MV-4-11 (cell line): ENCODE measurements at regions not wholly inside any gene's neighbourhood (a gene's known extent, or its start where the extent isn't known, plus 50 kb on each side); places are given as distances from the start of the nearest gene placed in this dataset.

Experiments
- DNase-seq: peaks from one replicate; lab custom pipeline; 2025; lab: John Stamatoyannopoulos, UW

- no peak for DNase-seq
Measured at GRCh38 chr4:60020389-60020788, 1179.7 kb upstream of the ADGRL3 start.

DNA sequence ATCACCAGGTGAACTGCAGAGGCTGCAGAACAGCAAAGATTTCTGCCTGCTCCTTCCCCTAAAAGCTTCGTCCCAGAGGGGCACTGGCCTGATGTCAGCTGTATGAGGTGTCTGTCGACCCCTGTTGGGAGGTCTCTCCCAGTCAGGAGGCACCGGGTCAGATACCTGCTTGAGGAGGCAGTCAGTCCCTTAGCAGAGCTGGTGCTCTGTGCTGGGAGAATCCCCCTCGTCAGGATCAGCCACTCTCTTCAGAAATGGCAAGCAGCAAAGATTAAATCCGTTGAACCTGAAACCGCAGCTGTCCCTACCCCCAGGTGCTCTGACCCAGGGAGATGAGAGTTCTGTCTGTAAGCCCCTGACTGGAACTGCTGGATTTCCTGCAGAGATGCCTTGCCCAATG, 1166.3 kb upstream of the ADGRL3 start:
- DNase-seq = no peak

- DNase-seq = no peak
Measured at GRCh38 chr4:60034361-60034760, 1165.8 kb upstream of the ADGRL3 start.

DNA sequence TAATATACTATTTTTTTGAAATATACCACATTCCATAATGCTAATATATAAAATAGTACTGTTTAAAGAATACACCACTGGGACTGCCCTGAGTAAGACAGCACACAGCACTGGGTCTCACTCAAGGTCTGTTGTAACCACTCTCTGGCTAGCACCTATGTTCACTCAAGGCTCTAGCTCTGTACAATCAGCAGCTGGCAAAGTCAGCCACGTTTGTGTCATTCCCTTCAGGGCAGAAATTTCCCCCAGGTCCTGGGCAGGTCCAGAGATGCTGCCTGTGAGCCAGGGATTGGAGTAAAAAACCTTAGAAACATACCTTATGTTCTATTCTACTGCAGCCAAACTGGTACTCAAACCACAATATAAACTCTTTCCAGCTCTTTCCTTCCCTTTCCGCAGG, 1160.2 kb upstream of the ADGRL3 start:
- DNase-seq = no peak

- no peak for DNase-seq
Measured at GRCh38 chr4:60042231-60042652, 1157.9 kb upstream of the ADGRL3 start.

DNA sequence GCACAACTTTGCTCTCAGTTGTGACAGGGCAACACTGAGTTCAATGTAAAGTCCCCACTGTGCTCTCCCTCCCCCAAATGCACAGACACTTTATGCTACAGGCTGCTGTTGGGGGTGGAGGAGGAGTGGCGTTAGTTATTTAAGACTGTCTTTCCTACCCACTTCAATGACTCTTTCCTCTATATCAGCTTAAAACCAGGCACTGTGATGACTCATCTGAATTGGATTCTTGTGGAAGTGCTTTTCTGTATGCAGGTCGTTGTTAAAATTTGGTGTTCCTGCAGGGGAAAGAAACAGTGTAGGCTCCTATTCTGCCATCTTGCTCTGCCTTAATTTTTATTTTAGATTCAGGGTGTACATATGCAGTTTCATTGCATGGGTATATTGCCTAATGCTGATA, 1157.2 kb upstream of the ADGRL3 start:
- DNase-seq = no peak

- no peak for DNase-seq
Measured at GRCh38 chr4:60078984-60079383, 1121.1 kb upstream of the ADGRL3 start.

- no peak for DNase-seq
Measured at GRCh38 chr4:60081839-60082238, 1118.3 kb upstream of the ADGRL3 start.

DNA sequence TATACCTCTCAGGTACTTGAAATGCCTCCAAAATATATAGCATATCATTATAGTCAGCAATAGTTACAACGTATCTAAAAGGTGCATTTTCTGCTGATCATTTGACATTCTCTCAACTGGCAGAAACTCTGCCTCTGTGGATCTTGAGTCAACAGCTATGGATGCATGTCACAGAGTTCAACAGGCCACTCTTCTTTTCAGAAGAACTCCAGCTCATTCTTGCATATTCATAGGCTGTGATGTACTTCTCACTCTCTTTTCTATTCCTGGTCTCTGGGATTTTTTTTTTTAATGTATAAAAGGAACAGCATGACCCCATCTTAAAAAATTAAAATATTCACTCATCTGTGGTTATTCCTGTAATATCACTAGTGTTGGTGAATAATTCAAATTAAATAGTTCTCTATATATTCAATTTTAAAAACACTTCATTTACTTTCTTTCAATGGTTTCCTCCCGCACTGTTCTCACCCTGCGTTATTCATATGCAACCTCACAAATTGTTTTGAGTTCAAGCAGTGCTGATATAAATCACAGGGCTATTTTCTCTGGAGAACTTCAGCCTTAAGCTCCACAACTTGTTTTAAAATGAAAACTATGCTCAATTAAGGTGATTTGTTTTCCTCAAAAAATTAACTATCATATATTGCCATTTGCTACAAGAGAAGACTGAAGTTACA, 1111.2 kb upstream of the ADGRL3 start:
- no peak for DNase-seq

- DNase-seq = no peak
Measured at GRCh38 chr4:60089546-60090273, 1110.4 kb upstream of the ADGRL3 start.

DNA sequence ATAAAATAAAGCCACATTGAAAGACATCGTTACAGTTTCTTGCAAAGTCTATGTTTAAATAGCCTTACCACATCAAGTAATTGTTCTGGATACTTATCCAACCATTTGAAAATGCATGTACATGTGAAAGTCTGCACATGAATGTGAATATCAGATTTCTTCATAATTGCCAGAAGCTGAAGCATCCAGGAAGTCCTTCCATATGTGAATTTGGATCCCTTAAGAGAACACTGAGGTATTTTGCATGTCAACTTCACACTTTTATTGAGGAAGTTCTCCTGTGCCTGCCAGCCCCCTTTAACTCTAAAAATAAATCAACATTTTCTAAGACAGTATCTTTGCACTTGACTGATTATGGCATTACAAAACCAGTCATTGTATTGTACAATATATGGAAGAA, 1103.5 kb upstream of the ADGRL3 start:
- DNase-seq = no peak

DNA sequence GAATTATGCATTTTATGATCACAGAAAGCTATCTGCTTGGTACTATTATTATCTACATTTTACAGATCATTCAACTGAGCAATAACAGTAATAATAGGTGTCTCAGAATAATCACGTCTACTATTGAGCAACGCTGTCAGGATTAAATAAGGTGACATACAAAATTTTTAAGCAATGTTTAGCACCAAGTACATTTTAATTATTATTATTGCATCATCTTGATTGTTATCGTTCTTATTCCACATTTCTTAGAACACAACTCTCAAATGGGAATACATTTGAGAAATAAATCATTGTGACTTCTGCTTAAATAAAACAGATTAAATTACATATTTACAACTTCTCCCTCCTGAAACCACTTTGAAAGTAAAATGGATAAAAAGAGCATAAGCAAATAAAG, 1083.5 kb upstream of the ADGRL3 start:
- no peak for DNase-seq

DNA sequence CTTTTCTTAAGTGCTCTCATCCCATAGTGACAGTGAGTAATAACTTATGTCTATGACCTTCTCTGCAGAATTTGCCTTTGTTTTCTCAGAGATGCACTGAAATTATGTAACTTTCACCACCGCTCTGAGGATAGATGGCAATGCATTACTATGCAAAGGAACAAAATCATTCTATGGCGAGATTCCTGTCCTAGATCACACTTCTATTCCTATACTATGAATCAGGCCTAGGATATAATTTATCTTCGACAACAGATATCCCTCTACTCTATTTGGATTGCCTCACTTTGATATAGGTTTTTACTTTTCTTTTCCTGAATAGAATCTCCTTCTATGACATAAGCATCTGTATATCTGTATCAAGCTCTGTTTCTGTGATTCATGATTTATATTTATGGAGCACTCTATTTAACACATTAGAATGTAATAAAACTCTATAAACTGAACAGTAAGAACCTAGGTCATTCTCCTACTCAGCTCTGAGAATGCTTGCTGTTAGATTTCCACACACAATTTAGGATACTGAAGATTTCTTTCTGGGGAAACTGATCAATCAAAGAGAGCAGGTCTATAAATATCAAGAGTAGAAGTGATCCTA, 1082.3 kb upstream of the ADGRL3 start:
- DNase-seq = no peak

GRCh38 chr4:60122820-60123219, 1077.3 kb upstream of the ADGRL3 start:
- no peak for DNase-seq

DNA sequence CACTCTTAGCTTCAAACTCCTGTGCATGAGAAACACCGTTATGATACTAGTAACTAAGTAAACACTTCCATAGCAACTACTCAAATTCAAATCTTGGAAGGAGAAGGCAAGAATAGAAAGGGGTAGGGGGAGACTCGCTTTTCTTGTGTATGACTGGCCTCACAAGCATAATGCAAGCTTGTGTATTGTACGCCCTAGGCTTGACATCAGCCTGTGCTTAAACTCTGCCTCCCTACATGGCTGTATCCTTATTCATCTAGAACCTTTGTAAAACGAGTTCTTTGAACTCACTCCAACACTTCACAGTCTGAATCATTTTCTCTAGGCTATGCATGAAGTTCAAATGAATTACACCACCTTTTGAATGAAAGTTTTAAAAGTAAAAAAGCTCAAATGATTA, 1071.2 kb upstream of the ADGRL3 start:
- no peak for DNase-seq

- no peak for DNase-seq
Measured at GRCh38 chr4:60129740-60130139, 1070.4 kb upstream of the ADGRL3 start.

DNA sequence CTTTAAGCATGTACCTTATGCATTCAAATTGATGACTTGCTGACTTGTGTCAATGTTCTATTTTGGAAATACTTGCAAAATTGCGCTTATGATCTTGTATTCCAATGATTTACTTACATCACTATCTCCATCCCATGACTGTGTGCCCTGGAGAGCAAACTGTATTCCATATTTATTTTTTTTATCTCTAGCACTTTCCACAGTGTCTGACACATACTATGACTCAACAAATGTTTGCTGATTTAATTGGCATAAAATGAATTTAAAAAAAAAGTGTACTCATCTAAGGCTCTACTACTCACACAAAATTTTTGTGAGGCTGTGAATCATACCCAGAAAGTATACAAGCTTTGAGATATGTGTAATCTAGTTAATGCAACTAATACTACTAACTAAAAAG, 1066.8 kb upstream of the ADGRL3 start:
- DNase-seq = no peak

GRCh38 chr4:60134099-60134498, 1066.0 kb upstream of the ADGRL3 start:
- DNase-seq = no peak

DNA sequence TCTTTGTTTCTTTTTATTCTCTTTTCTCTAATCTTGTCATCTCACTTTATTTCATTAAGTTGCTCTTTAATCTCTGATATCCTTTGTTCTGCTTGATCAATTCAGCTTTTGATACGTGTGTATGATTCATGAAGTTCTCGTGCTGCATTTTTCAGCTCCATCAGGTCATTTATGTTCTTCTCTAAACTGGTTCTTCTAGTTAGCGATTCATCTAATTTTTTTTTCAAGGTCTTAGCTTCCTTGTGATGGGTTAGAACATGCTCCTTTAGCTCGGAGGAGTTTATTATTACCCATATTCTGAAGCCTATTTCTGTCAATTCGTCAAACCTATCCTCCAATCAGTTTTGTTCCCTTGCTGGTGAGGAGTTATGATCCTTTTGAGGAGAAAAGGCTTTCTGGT, 1045.0 kb upstream of the ADGRL3 start:
- no peak for DNase-seq

DNA sequence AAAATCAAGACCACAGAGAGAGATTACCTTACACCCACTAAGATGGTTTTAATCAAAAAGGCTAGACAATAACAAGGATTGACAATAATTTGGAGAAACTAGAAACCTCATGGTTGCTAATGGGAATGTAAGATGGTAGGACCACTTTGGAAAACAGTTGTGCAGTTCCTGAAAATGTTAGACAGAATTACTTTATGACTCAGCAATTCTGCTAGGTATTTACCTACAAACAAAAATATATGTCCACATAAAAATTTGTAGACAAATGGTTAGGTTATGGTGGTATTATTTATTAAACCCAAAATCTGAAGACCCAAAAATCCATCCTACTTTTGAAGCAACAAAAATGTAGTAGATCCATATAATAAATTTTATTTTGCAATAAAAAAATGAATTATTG, 1027.0 kb upstream of the ADGRL3 start:
- no peak for DNase-seq

DNA sequence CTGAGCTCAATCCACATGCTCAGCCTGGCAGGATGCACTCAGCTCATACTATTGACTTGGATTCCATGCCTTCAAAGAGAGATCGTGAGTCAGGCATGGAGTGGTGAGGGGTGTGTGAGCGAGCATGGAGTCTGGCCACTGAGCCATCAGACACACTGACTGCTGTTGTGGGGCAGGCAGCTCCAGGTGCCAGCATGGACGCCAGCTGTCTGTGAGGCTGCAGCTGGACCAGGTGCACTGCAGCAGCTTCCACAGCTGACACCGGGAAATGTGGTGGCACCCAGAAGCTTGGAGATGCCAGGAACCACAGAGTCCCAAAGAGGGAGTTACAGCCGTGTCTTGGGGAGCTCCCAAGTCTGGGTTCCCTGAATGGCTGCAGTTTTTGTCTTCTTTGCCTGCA, 1026.4 kb upstream of the ADGRL3 start:
- no peak for DNase-seq

- DNase-seq = no peak
Measured at GRCh38 chr4:60175241-60175640, 1024.9 kb upstream of the ADGRL3 start.

DNA sequence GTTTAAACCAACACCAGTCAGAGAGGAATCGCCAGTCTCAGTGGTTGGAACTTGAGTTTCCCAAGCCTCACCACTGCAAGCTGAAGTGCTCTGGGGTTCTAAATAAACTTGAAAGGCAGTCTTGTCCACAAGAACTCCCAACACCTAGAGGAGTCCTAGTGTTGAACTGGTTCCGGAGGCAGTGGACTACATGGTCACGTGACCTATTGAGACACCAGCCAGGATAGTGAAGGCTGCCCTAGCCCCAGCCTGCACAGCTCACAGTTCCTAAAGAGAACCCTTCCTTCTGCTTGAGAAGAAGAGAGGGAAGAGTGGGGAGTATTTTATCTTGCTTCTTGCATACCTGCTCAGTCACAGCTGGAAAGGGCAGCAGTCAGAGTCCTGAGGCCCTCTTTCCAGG, 1012.7 kb upstream of the ADGRL3 start:
- no peak for DNase-seq

DNA sequence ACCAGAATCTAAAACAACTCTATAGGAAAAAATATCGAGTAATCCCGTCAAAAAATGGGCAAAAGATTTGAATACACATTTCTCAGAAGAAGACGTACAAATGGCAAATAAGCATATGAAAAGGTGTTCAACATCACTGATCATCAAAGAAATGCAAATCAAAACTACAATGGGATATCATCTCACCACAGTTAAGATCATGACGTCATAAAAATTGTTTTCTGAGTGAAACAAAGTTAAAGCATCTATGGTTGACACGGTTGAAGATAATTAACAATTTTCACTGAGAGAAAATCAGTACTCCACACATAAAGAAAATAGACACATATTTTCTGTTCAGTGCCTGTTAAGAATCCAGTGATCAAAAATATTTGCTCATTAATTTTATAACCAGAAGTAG, 1010.8 kb upstream of the ADGRL3 start:
- no peak for DNase-seq
